ENCODE measurements at regions not wholly inside any gene's neighbourhood (a gene's known extent, or its start where the extent isn't known, plus 50 kb on each side); places are given as distances from the start of the nearest gene placed in this dataset.

DNA sequence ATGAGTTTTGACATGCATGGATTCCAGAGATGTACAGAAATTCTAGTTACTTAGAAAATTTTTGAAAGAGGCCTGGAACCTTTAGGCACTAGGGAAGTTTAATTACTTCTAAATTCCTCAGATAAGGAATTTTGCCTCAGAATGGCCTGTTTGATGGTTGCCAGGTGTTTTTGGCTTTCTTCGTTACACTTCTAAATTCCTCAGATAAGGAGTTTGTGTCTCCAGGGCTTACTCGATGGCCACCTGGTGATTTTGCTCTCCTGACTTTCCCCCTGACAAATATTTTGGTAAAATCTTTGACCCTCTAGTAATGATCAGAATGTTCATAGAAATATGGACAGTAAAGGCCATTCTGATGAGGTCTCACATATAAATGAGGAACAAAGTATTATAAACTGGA, 64.3 kb downstream of the BEX3 start:
- no peak overlapping the region for H3K27ac Mint-ChIP-seq
- no peaks in the 10 kb centered on the region for H3K36me3 Mint-ChIP-seq (ENCODE audit: low read depth)
- TF ChIP-seq, protein P1, sequence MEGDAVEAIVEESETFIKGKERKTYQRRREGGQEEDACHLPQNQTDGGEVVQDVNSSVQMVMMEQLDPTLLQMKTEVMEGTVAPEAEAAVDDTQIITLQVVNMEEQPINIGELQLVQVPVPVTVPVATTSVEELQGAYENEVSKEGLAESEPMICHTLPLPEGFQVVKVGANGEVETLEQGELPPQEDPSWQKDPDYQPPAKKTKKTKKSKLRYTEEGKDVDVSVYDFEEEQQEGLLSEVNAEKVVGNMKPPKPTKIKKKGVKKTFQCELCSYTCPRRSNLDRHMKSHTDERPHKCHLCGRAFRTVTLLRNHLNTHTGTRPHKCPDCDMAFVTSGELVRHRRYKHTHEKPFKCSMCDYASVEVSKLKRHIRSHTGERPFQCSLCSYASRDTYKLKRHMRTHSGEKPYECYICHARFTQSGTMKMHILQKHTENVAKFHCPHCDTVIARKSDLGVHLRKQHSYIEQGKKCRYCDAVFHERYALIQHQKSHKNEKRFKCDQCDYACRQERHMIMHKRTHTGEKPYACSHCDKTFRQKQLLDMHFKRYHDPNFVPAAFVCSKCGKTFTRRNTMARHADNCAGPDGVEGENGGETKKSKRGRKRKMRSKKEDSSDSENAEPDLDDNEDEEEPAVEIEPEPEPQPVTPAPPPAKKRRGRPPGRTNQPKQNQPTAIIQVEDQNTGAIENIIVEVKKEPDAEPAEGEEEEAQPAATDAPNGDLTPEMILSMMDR (IDR thresholded peaks at IDR 0.05) = no peak
- ChIA-PET CTCF (no interaction called here), POLR2A (no interaction called here)
- intact Hi-C loops (cut with micrococcal nuclease) = no loop called here
- no peak for ATAC-seq
- H3K4me1 Mint-ChIP-seq (ENCODE audit: low read depth) = no peaks in the 10 kb centered on the region
- H3K27me3 Mint-ChIP-seq = no peaks in the 10 kb centered on the region
- H3K9me3 Mint-ChIP-seq = no peaks in the 10 kb centered on the region
- no peak overlapping the region for H3K4me3 Mint-ChIP-seq
- DNase-seq = no peak

DNA sequence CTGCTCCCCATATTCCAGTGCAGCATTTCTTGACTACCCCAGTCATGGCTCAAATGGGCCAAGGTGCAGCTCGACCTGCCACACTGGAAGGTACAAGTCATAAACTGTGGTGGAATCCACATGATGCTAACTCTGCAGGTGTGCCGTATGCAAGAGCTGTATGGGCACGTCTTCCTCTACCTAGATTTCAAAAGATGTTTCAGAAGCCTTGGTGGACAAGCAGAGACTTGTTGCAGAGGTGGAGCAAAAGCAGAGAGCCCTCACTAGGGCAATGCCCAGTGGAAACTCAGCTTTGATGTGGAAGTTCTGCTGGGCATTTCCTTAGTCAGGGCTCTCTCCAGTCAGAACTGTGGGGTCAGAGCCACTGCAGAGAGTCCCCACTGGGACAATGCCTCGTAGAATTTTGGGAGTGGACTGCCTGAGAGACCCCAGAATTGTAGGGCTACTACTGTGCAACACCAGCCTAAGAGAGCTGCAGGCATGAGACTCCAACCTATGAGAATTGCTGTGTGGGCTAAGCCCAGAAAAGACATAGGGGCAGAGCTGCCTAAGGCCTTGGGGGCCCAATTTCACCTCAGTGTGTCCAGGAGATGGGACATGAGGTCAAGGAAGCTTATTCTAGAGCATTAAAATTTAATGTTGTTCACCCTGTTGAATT, 65.7 kb downstream of the BEX3 start:
- H3K36me3 Mint-ChIP-seq (ENCODE audit: low read depth) = no peaks in the 10 kb centered on the region
- no peak overlapping the region for H3K4me3 Mint-ChIP-seq
- POLR2A ChIA-PET = no interaction called here
- no peak for DNase-seq
- no peaks in the 10 kb centered on the region for H3K27me3 Mint-ChIP-seq
- TF ChIP-seq, protein P1 (IDR thresholded peaks at IDR 0.05) = no peak
- CTCF ChIA-PET = no interaction called here
- no peaks in the 10 kb centered on the region for H3K4me1 Mint-ChIP-seq (ENCODE audit: low read depth)
- no peak for ATAC-seq
- intact Hi-C loops (cut with micrococcal nuclease) = no loop called here
- no peak overlapping the region for H3K27ac Mint-ChIP-seq
- no peaks in the 10 kb centered on the region for H3K9me3 Mint-ChIP-seq

DNA sequence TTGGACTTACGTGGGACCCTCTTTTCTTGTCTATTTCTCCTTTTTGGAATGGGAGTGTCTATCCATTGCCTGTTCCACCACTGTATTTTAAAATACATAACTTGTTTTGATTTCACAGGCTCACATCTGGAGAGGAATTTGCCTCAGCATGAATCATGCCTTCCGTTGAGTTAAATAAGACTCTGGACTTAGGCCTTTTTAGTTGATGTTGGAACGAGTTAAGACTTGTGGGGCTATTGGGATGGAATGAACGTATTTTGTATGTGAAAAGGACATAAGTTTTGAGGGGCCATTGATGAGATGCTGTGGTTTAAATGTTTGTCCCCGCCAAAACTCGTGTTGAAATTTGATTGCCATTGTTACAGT, 66.2 kb downstream of the BEX3 start:
- Mint-ChIP-seq H3K36me3 (ENCODE audit: low read depth) (no peaks in the 10 kb centered on the region), H3K27me3 (no peaks in the 10 kb centered on the region), H3K4me3 (no peak overlapping the region), H3K9me3 (no peaks in the 10 kb centered on the region), H3K4me1 (ENCODE audit: low read depth) (no peaks in the 10 kb centered on the region), H3K27ac (no peak overlapping the region)
- no peak for ATAC-seq
- ChIA-PET CTCF (no interaction called here), POLR2A (no interaction called here)
- intact Hi-C loops (cut with micrococcal nuclease) = no loop called here
- no peak for DNase-seq
- TF ChIP-seq, protein P1 (IDR thresholded peaks at IDR 0.05) = no peak

DNA sequence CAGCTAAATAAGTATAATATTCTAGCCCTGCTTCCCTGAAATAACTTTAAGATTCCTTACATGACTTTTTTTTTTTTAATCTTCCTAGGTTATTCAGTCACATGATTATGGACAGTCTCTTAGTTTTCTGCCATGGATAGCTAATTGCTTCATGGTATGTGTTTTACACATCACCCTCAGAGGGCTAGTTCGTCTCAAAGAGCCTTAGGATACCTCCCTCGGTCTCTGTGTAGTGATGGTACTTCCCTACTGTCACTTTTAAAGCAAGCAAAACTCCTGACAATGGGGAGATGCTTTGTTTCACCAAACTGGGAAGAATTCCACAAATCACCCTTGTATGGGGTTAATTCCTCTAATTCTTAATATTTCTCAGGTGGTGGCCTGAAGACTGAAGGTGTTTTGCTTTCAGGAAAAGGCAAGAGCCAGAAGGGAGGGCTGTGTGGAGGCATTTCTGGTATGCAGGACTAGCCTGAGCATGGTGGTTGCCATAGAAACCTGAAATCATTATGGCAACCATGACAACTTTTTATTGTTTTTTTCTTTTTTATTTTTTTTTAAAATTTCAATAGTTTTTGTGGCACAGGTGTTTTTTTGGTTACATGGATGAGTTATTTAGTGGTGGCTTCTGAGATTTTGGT, 70.4 kb downstream of the BEX3 start:
- Mint-ChIP-seq H3K4me3 (no peak overlapping the region), H3K4me1 (ENCODE audit: low read depth) (no peaks in the 10 kb centered on the region), H3K36me3 (ENCODE audit: low read depth) (no peaks in the 10 kb centered on the region), H3K9me3 (no peaks in the 10 kb centered on the region), H3K27me3 (no peaks in the 10 kb centered on the region), H3K27ac (no peak overlapping the region)
- ChIA-PET POLR2A (no interaction called here), CTCF (no interaction called here)
- DNase-seq (no peak), ATAC-seq (no peak)
- intact Hi-C loops (cut with micrococcal nuclease) = no loop called here
- TF ChIP-seq, protein P1 (IDR thresholded peaks at IDR 0.05) = no peak

Data from activated CD8-positive, alpha-beta T cell treated with anti-CD3 and anti-CD28 coated beads for 36 hours (primary cell).